GM12878 (cell line): ENCODE measurements at regions not wholly inside any gene's neighbourhood (a gene's known extent, or its start where the extent isn't known, plus 50 kb on each side); places are given as distances from the start of the nearest gene placed in this dataset.

Source experiments
- ASH2L ChIP-seq: fragments of 300-600, 200-600 bp; sonication (generic); IDR thresholded peaks from 2 replicates; pipeline ENCODE4 v1.6.1; 2017; ENCODE audit warnings: low read depth, mild to moderate bottlenecking, borderline replicate concordance
- CTCF ChIP-seq, 3 experiments: IDR thresholded peaks in 2 of 3; conservative IDR thresholded peaks in 1 of 3; 2 replicates each; pipeline ENCODE4 v1.5.1; 2011; ENCODE audit warnings: low read depth in 3 of 3, low read length in 3 of 3, mild to moderate bottlenecking in 3 of 3, control low read depth in 2 of 3, moderate library complexity in 2 of 3, inconsistent platforms in 1 of 3, mixed read lengths in 1 of 3; ENCODE audit not compliant: control insufficient read depth in 2 of 3, insufficient read depth in 1 of 3; ENCODE audit errors: extremely low read depth in 1 of 3
- EGR1 ChIP-seq, 2 experiments: IDR thresholded peaks; 1 replicate in 1 of 2; 2 replicates in 1 of 2; pipeline ENCODE4 v1.6.1; 2011 to 2012; ENCODE audit warnings: low read depth in 2 of 2, low read length in 2 of 2, borderline replicate concordance in 1 of 2, mild to moderate bottlenecking in 1 of 2, moderate library complexity in 1 of 2
- EZH2 ChIP-seq: IDR thresholded peaks from 2 replicates; pipeline ENCODE4 v1.6.1; 2012; ENCODE audit warnings: low read depth, mild to moderate bottlenecking, control low read depth, inconsistent platforms, low read length, borderline replicate concordance; ENCODE audit not compliant: control insufficient read depth
- MXI1 ChIP-seq: fragments of 150-350 bp; IDR thresholded peaks from 2 replicates; pipeline ENCODE4 v1.6.1; 2011; ENCODE audit warnings: low read depth, mild to moderate bottlenecking, inconsistent platforms, low read length, improper control_type of control experiment
- MYC ChIP-seq: IDR thresholded peaks from 2 replicates; pipeline ENCODE4 v1.6.1; 2011; ENCODE audit warnings: mild to moderate bottlenecking, low read length, moderate library complexity, inconsistent platforms; ENCODE audit not compliant: insufficient read depth, insufficient replicate concordance, insufficient read length, severe bottlenecking
- NRF1 ChIP-seq: conservative IDR thresholded peaks from 2 replicates; pipeline ENCODE4 v1.6.1; 2011; ENCODE audit warnings: mild to moderate bottlenecking, low read depth, low read length, improper control_type of control experiment
- POLR2A ChIP-seq: IDR thresholded peaks from 2 replicates; pipeline ENCODE4 v1.6.1; 2011; ENCODE audit warnings: low read depth, mild to moderate bottlenecking, low read length
- POLR2AphosphoS5 ChIP-seq: IDR thresholded peaks from 2 replicates; pipeline ENCODE4 v1.6.1; 2011; ENCODE audit warnings: mild to moderate bottlenecking, low read length, inconsistent platforms
- RBBP5 ChIP-seq: fragments of 200-600 bp; sonication (generic); conservative IDR thresholded peaks from 2 replicates; pipeline ENCODE4 v1.6.1; 2016
- RCOR1 ChIP-seq: conservative IDR thresholded peaks from 2 replicates; pipeline ENCODE4 v1.6.1; 2012; ENCODE audit warnings: low read depth, low read length, improper control_type of control experiment
- SP1 ChIP-seq: IDR thresholded peaks from one replicate; pipeline ENCODE4 v1.6.1; 2011; ENCODE audit warnings: low read depth, low read length
- USF2 ChIP-seq: IDR thresholded peaks from 2 replicates; pipeline ENCODE4 v1.6.1; 2011; ENCODE audit warnings: low read depth, low read length, improper control_type of control experiment, borderline replicate concordance
- TF ChIP-seq, protein P1 (sequence below): fragments of 450-650 bp; IDR thresholded peaks from 2 replicates; pipeline ENCODE4 v1.6.1; 2017; ENCODE audit warnings: mild to moderate bottlenecking

DNA sequence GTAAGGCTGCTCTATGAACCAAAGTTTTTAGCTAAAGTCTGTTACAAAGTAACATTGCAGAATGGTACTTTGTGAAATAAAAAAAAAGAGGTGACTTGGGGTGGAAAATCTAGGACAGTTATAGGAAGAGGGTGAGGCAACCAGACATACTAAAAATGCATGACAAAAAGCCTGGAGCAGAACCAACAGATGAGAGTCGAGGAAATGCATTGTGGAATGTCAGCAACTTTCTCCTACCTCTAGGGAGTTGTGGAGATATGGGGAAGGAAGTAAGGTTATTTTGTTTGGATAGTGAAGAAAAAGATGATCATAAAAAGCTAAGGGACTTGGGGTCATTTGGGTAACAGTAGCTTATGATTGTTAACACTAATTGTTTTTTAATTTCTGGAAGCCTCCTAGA is 295.6 kb downstream of the S1PR1 start:
- TF ChIP-seq SP1 (no peak), RBBP5 (no peak), EGR1 (IDR thresholded peaks at IDR 0.05; ENCODE audit: borderline replicate concordance in 1 of 2, low read depth in 2 of 2, low read length in 2 of 2) (no peak), ASH2L (no peak), CTCF (IDR thresholded peaks at IDR 0.05 in 2 of 3, conservative IDR thresholded peaks at IDR 0.05 in 1 of 3; ENCODE audit: control insufficient read depth in 2 of 3, extremely low read depth in 1 of 3, insufficient read depth in 1 of 3, low read depth in 3 of 3, low read length in 3 of 3) (no peak), EZH2 (no peak), NRF1 (no peak), POLR2AphosphoS5 (no peak), RCOR1 (no peak), POLR2A (no peak), MYC (no peak), MXI1 (no peak), USF2 (no peak)
- TF ChIP-seq, protein P1, sequence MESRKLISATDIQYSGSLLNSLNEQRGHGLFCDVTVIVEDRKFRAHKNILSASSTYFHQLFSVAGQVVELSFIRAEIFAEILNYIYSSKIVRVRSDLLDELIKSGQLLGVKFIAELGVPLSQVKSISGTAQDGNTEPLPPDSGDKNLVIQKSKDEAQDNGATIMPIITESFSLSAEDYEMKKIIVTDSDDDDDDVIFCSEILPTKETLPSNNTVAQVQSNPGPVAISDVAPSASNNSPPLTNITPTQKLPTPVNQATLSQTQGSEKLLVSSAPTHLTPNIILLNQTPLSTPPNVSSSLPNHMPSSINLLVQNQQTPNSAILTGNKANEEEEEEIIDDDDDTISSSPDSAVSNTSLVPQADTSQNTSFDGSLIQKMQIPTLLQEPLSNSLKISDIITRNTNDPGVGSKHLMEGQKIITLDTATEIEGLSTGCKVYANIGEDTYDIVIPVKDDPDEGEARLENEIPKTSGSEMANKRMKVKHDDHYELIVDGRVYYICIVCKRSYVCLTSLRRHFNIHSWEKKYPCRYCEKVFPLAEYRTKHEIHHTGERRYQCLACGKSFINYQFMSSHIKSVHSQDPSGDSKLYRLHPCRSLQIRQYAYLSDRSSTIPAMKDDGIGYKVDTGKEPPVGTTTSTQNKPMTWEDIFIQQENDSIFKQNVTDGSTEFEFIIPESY, result no peak
